NCI-H2171 (cell line): ENCODE measurements at regions not wholly inside any gene's neighbourhood (a gene's known extent, or its start where the extent isn't known, plus 50 kb on each side); places are given as distances from the start of the nearest gene placed in this dataset.
"Not testable (repeated sequence)": the region's sequence is repeated elsewhere in the genome, so short reads cannot be mapped to it uniquely, and the experiment has no call there.

ENCODE experiments used
- DNase-seq: peaks from one replicate; lab custom pipeline; 2025; lab: John Stamatoyannopoulos, UW

DNA sequence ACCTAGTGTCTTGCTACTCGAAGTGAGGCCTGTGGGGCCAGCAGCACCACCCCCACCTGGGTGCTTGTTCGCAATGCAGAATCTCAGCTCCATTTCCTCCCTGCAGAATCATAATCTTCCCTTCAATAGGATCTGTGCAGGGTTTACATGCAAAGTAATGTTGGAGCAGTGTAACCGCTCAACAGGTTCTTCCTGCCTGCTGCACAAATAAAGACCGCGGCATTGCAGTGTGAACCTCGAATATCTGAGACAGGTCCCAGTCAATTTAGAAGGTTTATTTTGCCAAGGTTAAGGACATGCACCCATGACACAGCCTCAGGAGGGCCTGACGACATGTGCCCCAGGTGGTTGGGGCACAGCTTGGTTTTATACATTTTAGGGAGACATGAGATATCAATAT, 119.2 kb downstream of the TLR5 start:
- no peak for DNase-seq

DNA sequence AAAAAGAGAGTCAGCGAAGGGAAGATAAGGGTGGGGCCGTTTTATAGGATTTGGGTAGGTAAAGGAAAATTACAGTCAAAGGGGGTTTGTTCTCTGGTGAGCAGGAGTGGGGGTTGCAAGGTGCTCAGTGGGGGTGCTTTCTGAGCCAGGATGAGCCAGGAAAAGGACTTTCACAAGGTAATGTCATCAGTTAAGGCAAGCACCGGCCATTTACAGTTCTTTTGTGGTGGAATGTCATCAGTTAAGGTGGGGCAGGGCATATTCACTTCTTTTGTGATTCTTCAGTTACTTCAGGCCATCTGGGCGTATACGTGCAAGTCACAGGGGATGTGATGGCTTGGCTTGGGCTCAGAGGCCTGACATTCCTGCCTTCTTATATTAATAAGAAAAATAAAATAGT, 118.6 kb downstream of the TLR5 start:
- DNase-seq = not testable (repeated sequence)

- DNase-seq = not testable (repeated sequence)
Observed at GRCh38 chr1:223025190-223025734, 117.8 kb downstream of the TLR5 start.

DNA sequence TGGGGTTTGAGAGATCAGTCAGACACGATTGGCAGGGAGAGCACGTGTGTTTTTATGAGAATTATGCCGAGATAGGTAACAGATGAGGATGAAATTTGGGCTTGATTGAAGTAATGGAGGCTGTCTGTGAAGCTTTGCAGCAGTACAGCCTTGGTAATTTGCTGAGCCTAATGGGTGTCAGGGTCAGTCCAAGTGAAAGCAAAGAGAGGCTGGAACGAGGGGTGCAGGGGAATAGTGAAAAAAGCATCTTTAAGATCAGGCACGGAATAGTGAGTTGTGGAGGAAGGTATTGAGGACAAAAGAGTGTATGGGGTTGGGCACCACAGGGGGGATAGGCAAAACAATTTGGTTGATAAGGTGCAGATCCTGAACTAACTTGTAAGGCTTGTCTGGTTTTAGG, 116.4 kb downstream of the TLR5 start:
- DNase-seq = not testable (repeated sequence)

DNA sequence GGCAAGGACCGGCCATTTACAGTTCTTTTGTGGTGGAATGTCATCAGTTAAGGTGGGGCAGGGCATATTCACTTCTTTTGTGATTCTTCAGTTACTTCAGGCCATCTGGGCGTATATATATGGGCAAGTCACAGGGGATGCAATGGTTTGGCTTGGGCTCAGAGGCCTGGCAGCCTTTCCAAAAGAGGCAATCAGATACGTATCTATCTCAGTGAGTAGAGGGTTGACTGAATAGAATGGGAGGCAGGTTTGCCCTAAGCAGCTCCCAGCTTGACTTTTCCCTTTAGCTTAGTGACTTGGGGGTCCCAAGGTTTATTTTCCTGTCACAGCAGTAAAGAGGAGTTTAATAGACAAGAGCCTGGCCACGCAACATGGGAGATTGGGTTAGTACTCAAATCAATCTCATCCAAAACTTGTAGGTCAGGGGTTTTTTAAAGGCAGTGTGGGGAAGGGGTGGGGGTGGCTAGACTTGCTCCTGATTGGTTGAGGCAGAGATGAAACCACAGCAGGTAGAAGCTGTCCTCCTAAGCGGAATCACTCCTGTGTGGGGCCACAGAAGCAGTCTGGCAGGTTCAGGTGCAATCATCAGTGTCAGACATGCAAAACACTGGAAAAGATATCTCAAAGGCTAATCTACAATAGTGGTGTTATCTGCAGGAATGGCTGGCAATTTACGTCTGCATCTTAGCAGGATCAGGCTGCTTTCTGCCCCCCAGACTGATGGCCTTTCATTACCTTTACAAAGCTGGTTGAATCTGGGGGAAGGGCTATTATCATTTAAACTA, 112.9 kb downstream of the TLR5 start:
- no peak for DNase-seq

DNA sequence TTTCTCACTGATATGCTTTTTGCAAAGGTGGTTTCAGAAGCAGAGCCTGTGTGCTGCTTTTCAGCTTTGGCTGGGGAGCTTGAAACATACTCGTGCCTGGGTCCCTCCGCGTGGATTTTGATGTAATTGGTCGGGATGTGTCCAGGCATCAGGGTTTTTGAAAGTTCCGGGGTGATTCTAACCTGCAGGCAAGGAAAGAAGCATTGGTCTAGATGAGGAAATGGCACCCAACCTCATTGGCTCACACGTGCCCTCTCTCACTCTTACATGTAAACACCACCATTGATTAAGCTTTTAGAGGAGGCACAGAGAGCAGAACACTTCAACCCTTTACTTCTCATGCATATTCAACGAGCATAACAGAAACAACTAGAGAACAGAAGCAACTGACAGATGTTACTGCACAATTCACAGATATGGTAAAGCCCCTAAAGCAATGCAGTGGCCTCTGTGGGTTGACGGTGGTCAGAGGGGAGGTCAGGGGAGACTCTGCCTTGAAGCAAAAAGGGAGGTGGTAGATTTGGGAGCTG, 112.1 kb downstream of the TLR5 start:
- no peak for DNase-seq

DNA sequence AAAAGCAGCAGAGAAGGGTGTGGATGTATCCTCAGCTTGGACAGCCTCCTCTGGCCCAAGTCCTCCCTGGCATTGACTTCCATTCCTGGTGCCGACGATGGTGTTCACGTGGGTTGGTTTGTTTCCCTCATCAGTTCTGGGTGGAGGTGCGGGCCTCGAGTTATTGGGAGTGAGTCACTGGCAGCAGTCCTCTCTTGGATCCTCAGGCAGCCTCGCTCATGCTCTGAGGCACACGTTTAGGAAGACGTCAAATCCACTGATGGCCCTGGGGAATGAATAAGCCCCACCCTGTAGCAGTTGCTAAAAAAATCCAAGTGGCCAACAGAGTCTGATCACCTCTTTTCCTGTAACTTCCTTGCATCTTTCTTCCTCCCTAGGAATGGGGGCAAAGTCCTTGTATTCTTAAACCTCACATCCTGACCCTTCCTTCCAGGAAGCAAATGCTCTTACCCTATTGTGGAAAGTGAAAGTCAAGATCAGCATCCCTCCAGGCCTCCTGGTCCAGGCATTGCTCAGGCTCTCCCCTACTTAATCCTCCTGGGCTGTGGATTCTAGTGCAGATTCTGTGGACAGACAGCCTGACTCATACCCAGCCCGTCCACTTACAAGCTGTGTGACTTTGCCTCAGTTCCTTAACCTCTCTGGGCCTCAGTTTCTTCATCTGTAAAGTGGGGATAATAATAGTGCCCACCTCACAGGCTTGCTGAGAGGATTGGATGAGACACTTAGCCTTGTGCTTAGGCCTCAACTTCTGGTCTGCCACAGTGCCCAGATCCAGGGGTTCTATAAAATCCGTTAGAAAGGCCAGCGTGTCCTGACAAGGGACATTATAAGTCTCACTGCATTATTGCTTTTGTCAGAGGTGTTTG, 111.1 kb downstream of the TLR5 start:
- no peak for DNase-seq

- DNase-seq = no peak
Observed at GRCh38 chr1:223033658-223034057, 109.4 kb downstream of the TLR5 start.

DNA sequence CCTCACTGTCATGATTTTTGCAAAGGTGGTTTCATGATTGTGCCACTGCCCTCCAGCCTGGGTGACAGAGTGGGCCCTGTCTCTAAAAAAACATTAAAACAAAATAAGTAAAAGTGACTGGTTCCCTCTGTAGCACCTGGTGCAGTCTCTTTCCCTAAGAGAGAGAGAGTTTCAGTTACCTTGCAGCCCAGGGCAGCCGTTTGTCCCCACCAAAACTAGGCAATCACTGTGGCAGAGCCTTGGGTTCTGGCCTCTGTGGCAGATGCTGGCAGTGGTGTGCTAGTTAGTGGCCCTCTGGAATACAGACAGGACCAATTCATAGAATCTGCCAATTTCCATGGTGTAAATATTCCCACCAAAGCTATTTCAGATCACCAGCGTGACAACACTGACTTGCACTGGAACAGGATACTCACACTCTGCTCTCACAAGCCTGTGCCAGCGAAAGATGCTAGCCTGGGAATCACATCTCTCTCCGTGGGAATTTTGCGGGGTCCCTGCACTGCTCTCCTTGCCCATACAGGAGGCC, 108.7 kb downstream of the TLR5 start:
- DNase-seq = no peak

DNA sequence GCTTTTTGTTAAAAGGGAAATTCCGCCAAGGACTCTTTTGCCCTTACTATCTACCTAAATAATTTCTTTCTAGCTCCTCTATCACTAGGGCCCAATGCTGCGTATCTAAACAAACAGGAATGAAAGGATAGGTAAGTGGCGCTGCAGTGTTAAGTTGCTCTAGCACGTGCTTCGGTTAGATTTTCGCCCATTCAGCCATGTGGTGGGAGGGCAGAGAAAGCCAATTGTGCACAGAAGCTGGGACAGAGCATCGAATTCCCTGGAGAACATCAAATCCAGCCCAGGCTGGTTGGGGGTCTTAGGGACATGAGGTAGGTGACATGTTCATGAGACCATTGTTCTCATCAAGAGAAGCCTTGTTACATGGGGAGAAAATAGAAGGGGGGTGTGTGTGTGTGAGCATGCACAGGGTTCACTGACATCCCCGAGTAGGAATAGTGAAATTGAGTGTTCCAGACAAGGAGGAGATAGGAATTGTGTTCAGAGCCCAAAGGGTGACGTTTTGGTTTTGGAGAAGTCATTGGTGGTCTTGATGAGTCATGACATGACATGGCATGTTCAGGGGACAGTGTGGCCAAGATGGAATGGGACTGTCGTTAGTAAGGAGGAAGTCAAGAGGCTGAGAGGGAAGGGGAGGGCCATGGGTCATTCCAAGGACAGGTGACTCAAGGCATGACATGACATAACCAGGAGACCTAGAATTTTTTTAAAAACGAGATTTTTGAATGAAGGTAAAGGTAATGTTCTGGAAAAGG, 107.1 kb downstream of the TLR5 start:
- no peak for DNase-seq

DNA sequence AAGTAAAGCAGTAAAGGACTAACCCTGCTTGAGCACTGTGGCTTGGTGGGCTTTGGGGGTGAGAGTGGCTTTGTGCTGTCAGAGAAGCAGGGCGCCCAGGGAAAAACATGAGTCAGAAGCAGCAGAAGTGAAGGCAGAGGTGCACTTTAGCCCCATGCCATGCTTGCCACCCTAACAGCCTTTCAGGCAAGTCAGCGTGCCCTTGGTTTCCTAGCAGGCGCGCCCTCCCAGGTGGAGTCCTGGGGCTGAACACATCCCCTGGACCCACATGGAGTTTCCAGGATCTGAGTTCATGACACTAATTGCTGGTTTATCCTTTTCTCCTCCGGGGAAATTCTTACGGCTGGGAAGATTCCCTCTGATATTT, 106.6 kb downstream of the TLR5 start:
- no peak for DNase-seq

GRCh38 chr1:223037845-223038244, 105.2 kb downstream of the TLR5 start:
- DNase-seq = no peak

- DNase-seq = no peak
Observed at GRCh38 chr1:223038288-223039006, 104.6 kb downstream of the TLR5 start.

GRCh38 chr1:223039990-223040389, 103.1 kb downstream of the TLR5 start:
- DNase-seq = no peak

GRCh38 chr1:223041481-223041880, 101.6 kb downstream of the TLR5 start:
- DNase-seq = no peak

- no peak for DNase-seq
Observed at GRCh38 chr1:223045164-223045957, 97.7 kb downstream of the TLR5 start.

DNA sequence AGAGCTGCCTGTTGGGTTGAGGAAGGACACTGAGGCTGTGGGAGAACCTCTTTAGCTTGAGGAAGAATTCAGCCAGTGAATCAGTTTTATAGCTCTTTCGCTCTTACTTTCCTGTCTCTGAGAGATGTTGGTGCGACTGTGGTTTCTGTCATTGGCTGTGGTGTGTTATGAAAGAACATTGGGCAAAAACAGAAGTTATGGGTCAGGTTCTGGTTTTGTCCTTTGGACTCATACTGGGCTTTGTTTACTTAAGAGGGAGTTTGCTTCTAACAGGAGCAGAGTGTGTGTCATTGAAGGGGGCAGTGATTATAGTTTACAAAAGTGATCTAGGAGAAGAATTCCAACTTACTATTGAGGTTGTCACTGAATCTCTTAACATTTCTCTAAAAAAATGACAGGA, 97.0 kb downstream of the TLR5 start:
- DNase-seq = no peak

GRCh38 chr1:223046463-223046862, 96.6 kb downstream of the TLR5 start:
- DNase-seq = not testable (repeated sequence)

DNA sequence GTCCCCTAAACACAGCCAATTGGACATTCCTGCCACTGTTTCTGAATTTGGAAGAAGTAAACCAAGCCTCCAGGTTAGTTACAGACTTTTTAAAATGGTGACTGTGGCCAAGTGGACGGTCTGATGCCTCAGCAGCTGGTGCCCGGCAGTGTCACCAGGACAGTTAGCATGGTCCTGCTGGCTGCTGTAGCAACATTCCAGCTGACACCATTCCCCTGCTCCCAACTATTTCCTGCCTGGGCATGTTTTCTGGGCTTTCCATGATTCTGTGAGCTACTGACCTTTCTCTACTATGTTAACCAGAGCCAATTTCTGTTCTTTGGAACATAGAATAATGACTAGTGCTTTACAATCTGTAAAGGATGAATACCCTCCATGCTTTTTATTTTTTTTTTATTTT, 95.0 kb downstream of the TLR5 start:
- no peak for DNase-seq

DNA sequence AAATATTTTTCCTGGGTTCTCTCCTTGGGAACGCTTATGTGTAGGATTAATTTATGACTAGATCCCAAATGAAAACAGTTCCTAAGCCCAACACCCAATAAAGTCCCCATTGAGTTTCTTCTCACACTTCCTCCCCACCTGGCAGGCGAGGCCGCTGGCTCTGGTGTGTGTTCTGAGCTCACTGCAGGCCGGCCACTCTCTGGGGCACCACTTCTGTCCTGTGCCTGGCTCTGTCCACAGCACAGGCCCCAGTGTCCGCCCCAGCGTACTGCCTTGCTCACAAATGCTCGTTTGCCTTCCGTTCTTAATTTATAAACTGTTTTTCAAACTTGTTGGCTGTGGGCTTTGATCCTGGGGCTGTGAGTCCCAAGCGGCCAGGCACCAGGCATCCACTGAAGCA, 90.6 kb downstream of the TLR5 start:
- no peak for DNase-seq
